ENCODE measurements at regions not wholly inside any gene's neighbourhood (a gene's known extent, or its start where the extent isn't known, plus 50 kb on each side); places are given as distances from the start of the nearest gene placed in this dataset.

DNA sequence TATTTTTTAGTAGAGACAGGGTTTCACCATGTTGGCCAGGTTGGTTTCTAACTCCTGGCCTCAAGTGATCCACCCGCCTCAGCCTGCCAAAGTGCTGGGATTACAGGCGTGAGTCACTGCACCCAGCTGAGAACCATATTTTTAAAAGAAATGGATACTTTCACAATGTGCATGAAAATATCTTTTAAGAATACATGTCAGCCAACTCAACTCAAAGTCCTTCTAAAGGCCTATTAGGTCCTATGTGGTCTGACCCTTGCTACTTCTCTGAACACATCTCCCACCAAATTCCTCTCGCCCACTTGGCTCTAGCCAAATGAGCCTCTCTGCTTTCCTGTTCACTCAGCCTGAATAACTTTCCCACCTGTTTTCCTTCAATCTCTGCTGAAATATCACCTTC, 119.6 kb downstream of the MTX2 start:
- no peak for DNase-seq (ENCODE audit: low spot score)

DNA sequence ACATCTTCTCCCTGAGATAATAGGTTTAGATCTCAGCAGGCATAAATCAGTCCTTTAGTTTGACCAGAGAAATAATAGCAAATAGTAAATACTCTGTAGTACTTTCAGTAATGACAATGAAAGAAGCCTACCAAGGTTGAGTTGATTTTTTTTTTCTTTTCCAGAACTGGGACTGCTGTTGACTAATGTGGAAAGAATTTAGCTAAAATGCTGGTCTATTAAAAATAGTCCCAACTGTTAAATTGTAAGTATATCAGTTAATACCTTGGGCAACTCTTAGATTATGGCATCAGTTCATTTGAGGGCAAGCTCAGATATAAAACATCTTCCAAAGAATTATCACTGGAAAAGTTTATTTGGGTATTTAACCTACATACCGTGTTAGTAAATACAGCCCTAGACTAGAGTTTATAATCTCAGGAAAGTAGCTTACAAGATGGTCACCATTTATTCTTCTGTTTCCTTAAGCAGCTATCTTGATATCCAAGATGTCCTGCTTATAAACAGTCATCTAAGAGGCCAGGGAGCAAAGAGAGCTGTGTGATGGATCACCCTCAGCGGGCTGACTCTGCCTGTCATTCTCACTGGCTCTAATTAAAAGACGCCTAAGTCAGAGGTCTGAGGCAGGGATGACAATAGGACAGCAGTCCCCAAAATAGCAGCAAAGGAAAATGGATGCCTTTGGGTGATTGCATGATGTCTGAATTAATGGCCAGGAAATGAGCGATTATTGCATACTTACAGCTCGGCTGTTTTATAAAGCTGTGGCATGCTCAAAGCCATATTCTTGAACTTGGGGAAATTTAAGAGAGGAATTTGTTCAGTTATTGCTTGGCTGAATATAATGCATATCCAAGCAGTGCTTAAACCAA, 121.3 kb downstream of the MTX2 start:
- no peak for DNase-seq (ENCODE audit: low spot score)

DNA sequence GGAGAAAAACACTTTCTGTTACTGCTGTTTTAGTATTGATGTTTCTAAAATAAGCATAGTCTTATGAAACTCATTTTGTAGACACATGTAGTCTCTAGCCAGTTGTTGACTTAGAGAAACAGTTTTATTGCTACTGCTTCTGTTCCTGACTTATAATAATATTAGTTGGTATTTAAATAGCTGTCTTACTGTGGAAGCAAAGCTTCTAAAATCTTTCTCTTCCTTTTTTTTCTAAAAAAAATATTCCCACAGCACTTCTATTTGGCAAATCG, 121.8 kb downstream of the MTX2 start:
- DNase-seq (ENCODE audit: low spot score): no peak

DNA sequence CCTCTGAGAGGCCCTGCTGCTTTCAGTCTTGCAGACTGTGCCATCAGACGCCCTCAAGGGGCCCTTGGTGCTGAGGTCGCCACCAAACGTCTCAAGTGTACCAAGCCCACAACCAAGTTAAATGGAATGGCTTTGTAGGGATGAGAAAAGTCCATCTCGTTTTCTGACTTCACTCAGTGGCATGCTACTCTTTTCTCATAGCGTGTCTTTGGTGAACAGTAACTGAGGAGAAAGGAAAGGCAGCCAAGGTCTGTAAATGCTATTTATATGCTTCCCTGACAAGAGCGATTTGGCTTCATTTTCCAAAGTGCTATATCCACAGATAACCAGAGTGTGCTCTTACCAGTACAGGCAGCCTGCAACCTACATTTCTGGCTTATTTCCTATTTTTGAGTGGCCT, 123.0 kb downstream of the MTX2 start:
- no peak for DNase-seq (ENCODE audit: low spot score)

GRCh38 chr2:176392744-176393414, 123.6 kb downstream of the MTX2 start:
- DNase-seq (ENCODE audit: low spot score): no peak

- no peak for DNase-seq (ENCODE audit: low spot score)
Measured at GRCh38 chr2:176395273-176395854, 126.1 kb downstream of the MTX2 start.

- no peak for DNase-seq (ENCODE audit: low spot score)
Measured at GRCh38 chr2:176398243-176399073, 129.2 kb downstream of the MTX2 start.

GRCh38 chr2:176399074-176399598, 129.9 kb downstream of the MTX2 start:
- DNase-seq (ENCODE audit: low spot score): no peak

GRCh38 chr2:176405477-176405876, 136.2 kb downstream of the MTX2 start:
- no peak for DNase-seq (ENCODE audit: low spot score)

DNA sequence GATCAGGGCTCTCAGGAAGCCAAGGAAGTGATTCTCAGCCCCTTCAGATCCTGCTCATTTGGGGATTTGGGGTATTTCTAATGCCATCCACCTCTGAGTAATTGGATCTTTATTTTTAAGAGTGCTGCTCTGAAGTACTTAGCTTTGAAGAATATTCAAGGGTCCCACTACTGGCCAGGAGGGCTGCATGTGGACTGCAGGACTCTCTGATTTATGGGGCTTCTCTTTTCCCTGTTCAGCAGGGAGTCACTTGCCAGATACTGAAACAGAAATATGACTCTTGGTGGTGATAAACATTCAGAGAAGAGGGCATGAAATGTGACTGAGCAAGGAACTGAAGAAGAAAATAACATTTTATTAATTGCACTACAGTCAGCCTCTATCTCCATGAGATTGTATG, 138.5 kb downstream of the MTX2 start:
- no peak for DNase-seq (ENCODE audit: low spot score)

GRCh38 chr2:176409671-176410070, 140.4 kb downstream of the MTX2 start:
- DNase-seq (ENCODE audit: low spot score): no peak

DNA sequence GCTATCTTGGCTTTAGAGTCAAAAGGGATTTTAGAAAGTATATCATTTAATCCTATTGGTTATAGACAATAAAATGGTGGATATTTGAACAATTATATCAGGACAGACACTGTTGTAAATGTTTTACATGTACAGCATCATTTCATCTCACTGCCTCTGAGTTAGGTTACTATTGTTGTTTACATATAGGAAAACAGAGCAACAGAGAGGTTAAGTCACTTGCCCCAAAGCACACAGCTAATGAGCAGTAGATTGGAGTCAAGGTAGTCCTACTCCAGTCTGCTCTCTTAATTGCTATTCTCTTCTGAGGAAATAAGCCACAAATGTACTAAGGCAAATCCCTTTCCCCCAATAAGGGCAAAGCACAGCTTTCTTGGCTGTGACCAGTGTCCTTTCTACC, 142.9 kb downstream of the MTX2 start:
- DNase-seq (ENCODE audit: low spot score): no peak

DNA sequence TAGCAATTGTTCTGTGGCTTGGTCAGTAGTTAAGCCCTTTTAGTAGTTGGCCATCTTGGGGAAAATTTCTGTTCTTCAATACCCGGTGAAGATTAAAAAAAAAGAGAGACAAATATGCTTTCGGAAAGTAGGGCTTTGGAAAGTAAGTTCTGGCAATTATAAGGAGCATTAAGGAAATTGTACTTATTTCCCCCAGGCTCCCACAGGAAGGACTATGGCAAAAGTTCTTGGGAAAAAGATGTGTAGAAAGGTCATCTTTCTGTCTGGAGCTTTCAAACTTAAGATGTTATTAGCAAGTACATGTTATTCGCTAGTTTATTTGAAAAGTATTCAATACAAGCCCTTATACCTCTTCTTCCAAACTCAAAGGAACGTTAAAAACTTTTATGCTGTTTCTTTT, 144.5 kb downstream of the MTX2 start:
- DNase-seq (ENCODE audit: low spot score): no peak

DNA sequence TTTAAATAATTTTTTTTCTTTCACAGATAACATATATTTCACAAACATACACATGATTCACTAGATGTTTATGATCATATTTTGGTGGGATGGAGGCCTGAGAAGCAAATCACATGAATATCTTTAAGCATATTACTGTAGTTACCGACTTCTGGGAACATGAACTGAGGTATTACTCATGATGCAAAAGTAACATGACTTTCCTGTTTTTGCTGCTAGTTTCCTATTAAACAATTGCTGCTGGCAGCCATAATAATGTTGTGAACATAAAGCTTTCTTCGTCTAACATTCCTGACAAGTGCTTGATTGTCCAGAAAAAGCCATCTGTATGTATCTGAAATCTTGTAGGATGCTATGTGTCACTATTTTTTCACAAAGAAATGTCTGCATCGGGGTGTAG, 145.4 kb downstream of the MTX2 start:
- no peak for DNase-seq (ENCODE audit: low spot score)

DNA sequence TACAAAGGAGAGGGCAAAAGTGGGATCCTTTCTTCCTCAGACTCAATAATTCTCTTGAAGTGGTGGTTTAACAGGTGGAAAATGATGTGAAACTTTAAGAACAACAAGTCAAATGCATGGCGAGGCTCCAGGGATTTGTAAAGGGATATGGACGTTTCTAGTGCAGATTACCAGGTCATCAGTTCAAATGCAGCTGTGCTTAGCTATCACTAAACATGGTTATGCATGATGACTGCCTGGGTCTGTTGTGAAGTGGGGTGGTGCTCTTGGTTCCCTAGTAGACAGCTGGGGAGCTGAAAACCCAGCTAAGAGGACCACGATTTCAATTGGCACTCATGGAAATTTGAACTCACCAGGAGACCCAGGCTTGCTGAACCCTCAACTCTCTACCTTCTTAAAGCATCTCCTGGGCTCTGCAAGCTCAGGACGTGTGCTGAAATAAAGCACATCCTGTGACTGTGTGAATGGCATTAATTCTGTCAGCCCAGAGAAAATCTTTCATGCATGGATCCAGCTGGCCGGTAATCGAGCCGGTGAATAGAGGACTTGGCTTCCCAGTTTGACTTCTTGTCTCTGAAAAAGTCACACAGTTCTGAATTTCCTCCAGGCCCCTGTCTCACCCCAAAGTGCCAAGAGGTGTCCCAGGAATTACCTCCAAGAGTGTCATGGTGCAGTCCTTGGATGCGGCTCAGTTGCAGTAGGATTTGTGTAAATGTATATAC, 146.1 kb downstream of the MTX2 start:
- no peak for DNase-seq (ENCODE audit: low spot score)

- DNase-seq (ENCODE audit: low spot score): no peak
Measured at GRCh38 chr2:176415937-176416499, 146.8 kb downstream of the MTX2 start.

- DNase-seq (ENCODE audit: low spot score): no peak
Measured at GRCh38 chr2:176418768-176419167, 149.5 kb downstream of the MTX2 start.

DNA sequence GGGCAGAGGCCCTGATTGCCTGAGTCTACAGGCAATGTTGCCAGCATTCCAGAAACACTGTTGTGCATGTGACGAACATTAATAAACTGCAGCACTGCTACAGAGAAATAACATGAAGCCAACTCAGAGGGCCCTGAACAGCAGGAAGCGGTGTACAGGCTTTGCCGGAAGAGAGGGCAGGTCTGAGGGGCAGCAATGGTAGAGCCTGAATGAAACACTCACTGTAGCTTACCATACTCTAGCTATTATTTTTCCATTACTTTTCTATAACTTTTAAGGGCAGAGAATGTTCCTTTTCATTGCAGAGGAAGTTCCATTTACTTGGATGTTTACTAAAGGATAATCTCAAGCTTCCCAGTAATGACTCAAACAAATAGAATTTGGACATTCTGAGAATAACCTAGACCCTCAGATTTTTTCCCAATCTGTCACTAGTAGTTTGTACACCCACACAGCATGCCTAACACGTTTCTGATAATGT, 150.4 kb downstream of the MTX2 start:
- no peak for DNase-seq (ENCODE audit: low spot score)

- no peak for DNase-seq (ENCODE audit: low spot score)
Measured at GRCh38 chr2:176421297-176422050, 152.2 kb downstream of the MTX2 start.

GRCh38 chr2:176423819-176424218, 154.6 kb downstream of the MTX2 start:
- no peak for DNase-seq (ENCODE audit: low spot score)

All from ecto neural progenitor cell (in vitro differentiated cells).